DMS153 treated with DMSO at 0.1 percent for 48 hours (cell line): ENCODE measurements at regions not wholly inside any gene's neighbourhood (a gene's known extent, or its start where the extent isn't known, plus 50 kb on each side); places are given as distances from the start of the nearest gene placed in this dataset.
"Not testable (repeated sequence)": the region's sequence is repeated elsewhere in the genome, so short reads cannot be mapped to it uniquely, and the experiment has no call there.

Experiments used
- DNase-seq: peaks from one replicate; lab custom pipeline; 2025; ENCODE audit not compliant: unreplicated experiment; lab: John Stamatoyannopoulos, UW

- no peak for DNase-seq
Observed at GRCh38 chr4:86522349-86522748, 71.8 kb upstream of the PTPN13 start.

DNA sequence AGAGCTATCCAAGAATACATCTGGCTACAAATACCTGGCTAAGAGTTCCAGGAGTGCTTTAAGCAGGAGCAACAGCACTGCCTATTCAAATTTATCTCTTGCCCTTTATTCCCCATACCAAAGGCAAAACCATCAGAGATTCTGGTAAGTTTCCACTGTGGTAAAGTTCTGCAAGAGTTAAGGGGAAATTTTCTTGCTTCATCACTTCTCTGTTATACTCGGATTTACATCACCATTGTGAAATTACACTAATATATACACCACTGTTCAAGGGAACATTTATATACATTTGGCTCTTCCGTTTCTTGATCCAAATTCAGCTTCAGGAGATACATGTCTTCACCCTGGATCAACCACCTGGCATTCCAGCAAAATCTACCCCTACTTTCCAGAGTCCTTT lies 70.8 kb upstream of the PTPN13 start:
- DNase-seq, result no peak

- DNase-seq, result not testable (repeated sequence)
Observed at GRCh38 chr4:86527713-86528112, 66.4 kb upstream of the PTPN13 start.

- peak; percentile 27 for DNase-seq
Observed at GRCh38 chr4:86529436-86529835, 64.7 kb upstream of the PTPN13 start.

DNA sequence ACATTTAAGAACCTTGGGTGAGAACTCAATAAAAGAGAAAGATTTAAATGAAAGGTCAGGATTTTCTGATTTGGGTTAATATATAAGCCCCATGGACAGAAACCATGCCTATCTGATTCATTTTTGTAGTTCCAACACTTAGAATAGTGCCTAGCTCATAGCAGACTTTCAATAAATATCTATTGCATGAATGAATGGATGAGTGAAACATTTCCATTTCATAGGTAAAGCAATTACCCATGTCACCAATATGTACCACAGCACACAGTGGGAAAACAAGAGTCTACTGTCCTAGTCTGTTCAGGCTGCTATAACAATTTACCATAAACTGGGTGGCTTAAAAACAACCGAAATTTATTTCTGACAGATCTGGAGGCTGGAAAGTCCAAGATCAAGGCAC lies 63.9 kb upstream of the PTPN13 start:
- DNase-seq, result no peak

GRCh38 chr4:86531440-86531839 lies 62.7 kb upstream of the PTPN13 start:
- DNase-seq, result no peak

- no peak for DNase-seq
Observed at GRCh38 chr4:86532851-86533250, 61.3 kb upstream of the PTPN13 start.

DNA sequence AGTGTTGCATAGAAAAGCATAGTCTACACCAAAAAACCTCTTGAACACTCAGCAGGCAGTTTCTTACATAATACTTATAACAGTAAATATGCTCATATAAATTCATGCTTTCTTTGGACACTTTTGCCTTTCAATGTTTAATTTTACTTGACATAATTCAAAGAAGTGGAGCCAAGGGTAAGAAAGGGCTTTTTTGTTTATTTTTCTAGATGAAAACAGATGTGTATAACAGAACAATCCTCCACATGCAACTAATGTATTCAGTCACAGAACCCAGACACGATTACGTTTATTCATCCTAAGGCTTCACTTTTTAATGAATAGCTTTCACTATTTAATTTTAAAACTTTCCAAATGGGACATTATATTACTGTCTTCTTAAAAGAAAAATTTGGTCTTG lies 58.0 kb upstream of the PTPN13 start:
- no peak for DNase-seq

- DNase-seq, result no peak
Observed at GRCh38 chr4:86542319-86543027, 51.6 kb upstream of the PTPN13 start.

DNA sequence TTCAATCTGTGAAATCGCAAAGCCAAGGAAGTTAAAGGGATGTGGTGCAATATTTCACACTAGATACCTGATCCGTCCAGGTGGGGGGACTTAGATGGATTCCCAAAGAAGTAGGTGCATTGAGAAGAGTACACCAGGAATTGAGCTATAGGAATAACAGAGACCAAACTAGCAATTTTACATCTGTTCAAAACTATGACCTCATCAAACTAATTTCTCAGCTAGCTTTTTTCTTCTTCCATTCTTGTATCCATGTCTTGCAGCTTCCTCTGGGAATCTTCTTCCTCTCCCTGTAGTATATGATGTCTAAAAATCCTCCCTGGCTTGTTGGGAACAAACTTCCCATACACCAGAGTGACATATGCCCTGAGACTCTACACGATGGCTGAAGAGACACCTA lies 51.0 kb upstream of the PTPN13 start:
- DNase-seq, result no peak

- no peak for DNase-seq
Observed at GRCh38 chr4:86543560-86544309, 50.4 kb upstream of the PTPN13 start.

GRCh38 chr4:86544310-86544966 lies 49.7 kb upstream of the PTPN13 start:
- no peak for DNase-seq
